ENCODE measurements at regions not wholly inside any gene's neighbourhood (a gene's known extent, or its start where the extent isn't known, plus 50 kb on each side); places are given as distances from the start of the nearest gene placed in this dataset.
"Not testable (repeated sequence)": the region's sequence is repeated elsewhere in the genome, so short reads cannot be mapped to it uniquely, and the experiment has no call there.

DNA sequence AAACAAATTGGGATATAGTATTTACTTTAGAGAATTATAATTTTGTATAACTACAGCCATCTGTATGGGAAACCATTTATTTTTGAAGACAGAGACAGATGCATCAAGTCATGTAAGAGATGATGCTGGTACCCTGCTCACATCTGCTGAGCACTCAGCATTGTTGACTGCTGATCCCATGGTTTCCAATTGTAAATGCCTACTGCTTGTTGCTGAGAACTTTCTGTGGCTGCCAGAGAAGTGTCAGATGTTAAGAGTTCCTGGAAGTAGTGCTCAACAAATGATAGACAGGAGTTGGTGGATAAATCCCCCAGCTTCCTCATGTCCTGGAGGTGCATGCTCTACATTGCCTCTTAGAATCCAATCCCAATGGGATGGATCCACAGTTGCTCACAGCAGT lies 167.1 kb downstream of the OXSM start:
- DNase-seq = no peak

GRCh38 chr3:25960776-25961175 lies 170.9 kb downstream of the OXSM start:
- DNase-seq = no peak

DNA sequence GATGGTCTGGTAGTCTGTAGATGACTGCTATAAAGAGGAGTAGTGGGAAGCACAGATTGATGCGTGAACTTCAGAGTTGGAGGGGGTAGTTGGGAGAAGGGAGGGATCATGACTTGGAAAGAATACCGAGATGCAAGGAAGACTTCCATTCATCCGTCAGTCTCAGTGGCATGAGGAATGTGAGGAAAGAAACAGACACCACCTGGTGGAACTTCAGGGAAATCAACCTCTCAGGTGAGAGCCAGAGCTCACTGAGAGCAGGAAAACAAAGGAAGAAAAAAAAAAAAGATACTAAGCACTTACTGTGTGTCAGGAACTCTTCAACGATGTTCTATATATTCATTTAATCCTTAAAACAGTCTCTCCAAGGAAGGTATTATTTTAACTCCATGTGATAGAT lies 172.4 kb downstream of the OXSM start:
- no peak for DNase-seq

- DNase-seq = no peak
Observed at GRCh38 chr3:25964141-25964540, 174.3 kb downstream of the OXSM start.

- DNase-seq = no peak
Observed at GRCh38 chr3:25967385-25967784, 177.5 kb downstream of the OXSM start.

GRCh38 chr3:25971736-25972135 lies 181.8 kb downstream of the OXSM start:
- DNase-seq = no peak

GRCh38 chr3:25973122-25973521 lies 183.2 kb downstream of the OXSM start:
- DNase-seq = no peak

- no peak for DNase-seq
Observed at GRCh38 chr3:25982756-25983155, 192.9 kb downstream of the OXSM start.

DNA sequence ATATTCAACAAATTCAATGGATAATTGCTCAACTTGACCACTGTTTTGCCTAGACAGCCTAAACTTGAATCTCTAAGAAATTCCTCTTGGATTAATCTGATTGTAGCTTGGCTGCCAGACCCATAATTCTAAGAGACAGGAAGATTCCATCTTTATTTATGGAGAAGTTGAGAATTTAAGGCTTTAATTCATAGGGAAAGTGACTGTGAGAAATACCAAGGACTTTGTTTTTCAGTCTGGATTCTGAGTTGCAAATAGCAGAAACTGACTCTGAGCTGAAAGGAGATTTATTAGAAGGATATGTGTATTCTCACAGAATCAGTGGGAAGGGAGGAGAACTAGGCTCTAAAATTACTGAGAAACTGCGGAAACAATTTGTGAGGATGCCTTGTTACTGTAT lies 195.7 kb downstream of the OXSM start:
- no peak for DNase-seq

GRCh38 chr3:25992606-25993005 lies 202.7 kb downstream of the OXSM start:
- no peak for DNase-seq

- no peak for DNase-seq
Observed at GRCh38 chr3:26004172-26004571, 214.3 kb downstream of the OXSM start.

- no peak for DNase-seq
Observed at GRCh38 chr3:26011276-26011675, 221.4 kb downstream of the OXSM start.

GRCh38 chr3:26012241-26012745 lies 222.4 kb downstream of the OXSM start:
- DNase-seq = no peak

GRCh38 chr3:26015752-26016151 lies 225.9 kb downstream of the OXSM start:
- DNase-seq = no peak

DNA sequence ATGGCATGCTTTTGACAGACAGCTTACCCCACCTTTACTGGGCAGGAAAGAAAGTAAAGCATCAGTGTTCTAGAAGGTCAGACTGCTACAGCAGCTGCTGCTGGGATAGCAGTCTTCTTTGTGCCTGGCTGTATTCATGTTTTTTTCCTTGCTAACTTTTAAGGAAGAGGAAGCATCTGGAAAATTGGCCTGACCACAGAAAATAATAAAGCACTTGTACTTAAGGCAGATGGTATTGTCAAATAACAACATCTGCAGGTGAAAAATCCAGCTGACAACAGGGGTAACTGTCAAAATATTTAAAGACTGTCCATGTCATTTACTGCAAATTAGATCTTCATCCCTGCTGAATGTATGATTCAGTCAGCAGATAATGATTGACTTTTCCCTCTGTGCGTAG lies 229.0 kb downstream of the OXSM start:
- no peak for DNase-seq

GRCh38 chr3:26024206-26024605 lies 234.3 kb downstream of the OXSM start:
- not testable (repeated sequence) for DNase-seq

DNA sequence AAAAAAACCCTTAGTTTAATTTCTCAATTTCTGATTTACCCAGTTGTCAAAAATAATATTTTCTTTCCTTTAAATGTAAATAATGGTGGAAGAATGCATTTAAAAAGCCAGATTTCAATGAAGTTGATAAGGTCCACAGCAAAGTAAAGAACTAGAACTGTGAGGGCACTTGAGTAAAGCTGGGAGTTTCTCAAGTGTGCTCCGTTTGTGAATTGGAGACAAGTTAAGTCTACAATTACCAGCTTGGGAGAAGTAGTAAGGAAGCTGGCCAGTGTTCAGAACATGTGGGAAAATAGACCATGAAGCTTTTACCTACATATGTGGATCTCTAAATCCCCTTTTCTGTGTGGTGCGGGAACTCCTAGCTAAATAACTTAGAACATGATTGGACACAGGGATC lies 239.4 kb downstream of the OXSM start:
- no peak for DNase-seq

DNA sequence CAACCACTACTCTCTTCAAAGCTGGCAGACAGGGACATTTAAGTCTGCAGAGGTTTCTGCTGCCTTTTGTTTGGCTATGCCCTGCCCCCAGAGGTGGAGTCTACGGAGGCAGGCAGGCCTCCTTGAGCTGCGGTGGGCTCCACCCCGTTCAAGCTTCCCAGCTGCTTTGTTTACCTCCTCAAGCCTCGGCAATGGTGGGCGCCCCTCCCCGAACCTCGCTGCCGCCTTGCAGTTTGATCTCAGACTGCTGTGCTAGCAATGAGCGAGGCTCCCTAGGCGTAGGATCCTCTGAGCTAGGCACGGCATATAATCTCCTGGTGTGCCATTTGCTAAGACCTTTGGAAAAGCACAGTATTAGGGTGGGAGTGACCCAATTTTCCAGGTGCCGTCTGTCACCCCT lies 252.2 kb downstream of the OXSM start:
- DNase-seq = not testable (repeated sequence)

GRCh38 chr3:26049951-26050350 lies 260.1 kb downstream of the OXSM start:
- DNase-seq = no peak

GRCh38 chr3:26050776-26051175 lies 260.9 kb downstream of the OXSM start:
- no peak for DNase-seq

DNA sequence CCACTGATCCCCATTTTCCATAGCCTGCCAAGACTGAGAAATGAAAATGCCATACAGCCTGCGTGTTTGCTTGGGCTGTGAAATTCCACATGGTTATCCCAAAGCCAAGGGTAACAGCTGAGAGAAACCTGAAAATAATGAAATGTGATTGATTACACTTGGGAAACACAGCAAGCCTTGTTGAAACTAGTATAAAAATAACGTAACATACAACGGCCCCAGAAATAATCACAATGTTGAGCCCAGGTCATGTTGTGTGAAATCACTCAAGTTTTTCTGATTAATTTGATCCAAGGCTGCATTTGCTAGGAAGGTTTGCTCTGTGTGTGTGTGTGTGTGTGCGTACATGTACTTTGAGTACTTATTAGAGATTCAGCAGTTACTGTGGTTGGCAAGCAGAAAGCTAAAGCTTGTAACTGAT lies 269.0 kb downstream of the OXSM start:
- no peak for DNase-seq

GRCh38 chr3:26061947-26062346 lies 272.1 kb downstream of the OXSM start:
- no peak for DNase-seq

GRCh38 chr3:26064297-26064696 lies 274.4 kb downstream of the OXSM start:
- DNase-seq = no peak

DNA sequence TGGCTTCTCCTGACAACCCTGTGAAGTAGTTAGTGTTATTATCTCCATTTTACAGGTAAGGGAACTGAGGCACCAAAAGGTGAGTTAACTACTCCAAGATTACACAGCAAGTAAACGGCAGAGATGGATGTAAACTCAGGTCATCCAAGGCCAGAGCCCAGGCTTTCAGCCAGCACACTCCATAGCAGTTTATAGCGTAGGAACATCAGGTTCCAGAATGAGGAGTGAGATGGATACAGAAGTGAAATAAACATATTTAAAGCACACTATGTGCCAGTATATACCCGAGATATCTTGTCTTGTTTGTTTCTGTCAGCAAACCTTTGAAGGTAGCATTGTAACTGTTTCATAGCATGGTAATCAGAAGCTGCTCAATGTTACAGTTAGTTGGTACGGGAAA lies 279.0 kb downstream of the OXSM start:
- DNase-seq = no peak

DNA sequence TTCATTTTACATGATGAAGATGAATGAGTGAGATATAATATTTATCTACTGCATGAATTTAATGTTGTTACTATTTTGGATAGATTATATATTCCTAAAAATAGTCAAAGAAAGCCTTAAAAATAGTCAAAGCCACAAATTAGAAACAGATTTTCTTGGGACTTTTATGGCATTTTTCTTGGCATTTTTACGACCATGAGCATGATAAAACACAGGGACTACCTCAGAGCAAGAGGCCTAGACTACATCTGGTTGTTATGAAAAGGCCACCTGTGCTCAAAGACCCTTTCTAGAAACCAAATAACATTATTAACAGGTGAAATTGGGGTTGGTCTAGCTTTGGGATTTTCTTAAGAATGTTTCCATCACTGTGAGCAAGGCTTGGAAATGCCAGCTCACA lies 281.0 kb downstream of the OXSM start:
- no peak for DNase-seq

GRCh38 chr3:26074080-26074479 lies 284.2 kb downstream of the OXSM start:
- no peak for DNase-seq
